H1 (cell line): ENCODE measurements at regions not wholly inside any gene's neighbourhood (a gene's known extent, or its start where the extent isn't known, plus 50 kb on each side); places are given as distances from the start of the nearest gene placed in this dataset.

ENCODE experiments used
- FOSL1 ChIP-seq: IDR thresholded peaks from 2 replicates; pipeline ENCODE4 v1.6.1; 2011; ENCODE audit warnings: mild to moderate bottlenecking, low read depth, low read length, moderate library complexity; ENCODE audit not compliant: insufficient read depth
- GTF2F1 ChIP-seq: IDR thresholded peaks from 2 replicates; pipeline ENCODE4 v1.6.1; 2012; ENCODE audit warnings: low read depth, low read length, improper control_type of control experiment, borderline replicate concordance
- JUN ChIP-seq: IDR thresholded peaks from 2 replicates; pipeline ENCODE4 v1.6.1; 2011; ENCODE audit warnings: low read depth, mild to moderate bottlenecking, improper control_type of control experiment, low read length
- RAD21 ChIP-seq, 2 experiments: IDR thresholded peaks in 1 of 2; conservative IDR thresholded peaks in 1 of 2; 2 replicates each; pipeline ENCODE4 v1.6.1; 2011; ENCODE audit warnings: low read depth in 2 of 2, low read length in 2 of 2, improper control_type of control experiment in 1 of 2, inconsistent platforms in 1 of 2, mild to moderate bottlenecking in 1 of 2, moderate library complexity in 1 of 2
- RFX5 ChIP-seq: IDR thresholded peaks from 2 replicates; pipeline ENCODE4 v1.6.1; 2011; ENCODE audit warnings: low read depth, low read length, improper control_type of control experiment, borderline replicate concordance
- SP2 ChIP-seq: IDR thresholded peaks from 2 replicates; pipeline ENCODE4 v1.6.1; 2012; ENCODE audit warnings: mild to moderate bottlenecking, low read length, inconsistent platforms
- SUZ12 ChIP-seq: fragments of 200-600 bp; sonication (generic); IDR thresholded peaks from 2 replicates; pipeline ENCODE4 v1.6.1; 2012; ENCODE audit warnings: mild to moderate bottlenecking, inconsistent platforms, low read length, moderate library complexity, mixed read lengths
- TAF1 ChIP-seq: IDR thresholded peaks from 2 replicates; pipeline ENCODE4 v1.6.1; 2011; ENCODE audit warnings: mild to moderate bottlenecking, low read depth, low read length
- TCF12 ChIP-seq: IDR thresholded peaks from 2 replicates; pipeline ENCODE4 v1.6.1; 2011; ENCODE audit warnings: low read depth, mild to moderate bottlenecking, low read length
- TF ChIP-seq, protein P1 (sequence below), 3 experiments: IDR thresholded peaks; 1 replicate in 2 of 3; 2 replicates in 1 of 3; pipeline versions ENCODE4 v1.5.1 to v1.6.1; 2011; ENCODE audit warnings: low read length in 3 of 3, mild to moderate bottlenecking in 3 of 3, inconsistent platforms in 2 of 3, low read depth in 1 of 3, moderate library complexity in 1 of 3; ENCODE audit not compliant: insufficient read depth in 1 of 3; ENCODE audit errors: control extremely low read depth in 1 of 3
- TF ChIP-seq, protein P2 (sequence below): IDR thresholded peaks from 2 replicates; pipeline ENCODE4 v1.6.1; 2012; ENCODE audit warnings: low read length, inconsistent platforms

DNA sequence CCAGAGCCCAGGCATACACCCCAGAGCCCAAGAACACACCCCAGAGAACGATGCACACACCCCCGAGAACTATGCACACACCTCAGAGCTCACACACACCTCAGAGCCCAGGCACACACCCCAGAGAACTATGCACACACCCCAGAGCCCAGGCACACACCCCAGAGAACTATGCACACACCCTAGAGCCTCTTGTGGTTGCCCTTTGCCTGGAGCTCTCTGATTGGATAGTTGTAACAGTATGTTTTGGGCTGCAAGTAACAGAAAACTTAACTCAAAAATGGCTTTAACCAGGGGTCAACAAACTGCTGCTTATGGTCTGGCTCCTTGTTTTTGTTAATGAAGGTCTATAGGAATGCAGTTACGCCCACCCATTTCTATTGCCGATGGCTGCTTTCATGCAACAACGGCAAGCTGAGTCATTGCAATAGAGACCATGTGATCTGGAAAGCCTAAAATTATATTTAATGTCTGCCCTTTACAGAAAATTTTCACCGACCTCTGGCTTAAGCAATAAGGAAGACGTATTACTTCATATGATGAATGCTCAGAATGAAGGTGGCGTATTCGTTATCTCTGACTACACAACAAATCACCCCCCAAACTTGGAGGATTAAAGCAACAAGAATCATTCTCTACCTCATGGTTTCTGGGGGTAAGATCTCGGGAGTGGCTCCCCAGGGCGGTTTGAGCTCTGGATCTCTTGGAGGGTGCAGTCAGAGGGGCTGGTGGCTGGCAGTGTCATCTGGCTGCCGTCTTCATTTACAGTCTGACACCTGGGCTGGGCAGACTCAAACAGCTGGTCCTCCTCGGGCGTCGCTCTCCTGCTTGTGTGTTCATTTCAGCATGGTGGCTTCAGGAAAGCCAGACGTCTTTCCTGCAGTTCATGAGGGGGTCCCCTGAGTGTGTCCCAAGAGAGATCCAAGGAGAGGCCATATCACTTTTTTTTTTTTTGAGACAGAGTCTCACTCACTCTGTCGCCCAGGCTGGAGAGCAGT is 66.3 kb upstream of the NCOR2 start (continued):
- TF ChIP-seq, protein P1, sequence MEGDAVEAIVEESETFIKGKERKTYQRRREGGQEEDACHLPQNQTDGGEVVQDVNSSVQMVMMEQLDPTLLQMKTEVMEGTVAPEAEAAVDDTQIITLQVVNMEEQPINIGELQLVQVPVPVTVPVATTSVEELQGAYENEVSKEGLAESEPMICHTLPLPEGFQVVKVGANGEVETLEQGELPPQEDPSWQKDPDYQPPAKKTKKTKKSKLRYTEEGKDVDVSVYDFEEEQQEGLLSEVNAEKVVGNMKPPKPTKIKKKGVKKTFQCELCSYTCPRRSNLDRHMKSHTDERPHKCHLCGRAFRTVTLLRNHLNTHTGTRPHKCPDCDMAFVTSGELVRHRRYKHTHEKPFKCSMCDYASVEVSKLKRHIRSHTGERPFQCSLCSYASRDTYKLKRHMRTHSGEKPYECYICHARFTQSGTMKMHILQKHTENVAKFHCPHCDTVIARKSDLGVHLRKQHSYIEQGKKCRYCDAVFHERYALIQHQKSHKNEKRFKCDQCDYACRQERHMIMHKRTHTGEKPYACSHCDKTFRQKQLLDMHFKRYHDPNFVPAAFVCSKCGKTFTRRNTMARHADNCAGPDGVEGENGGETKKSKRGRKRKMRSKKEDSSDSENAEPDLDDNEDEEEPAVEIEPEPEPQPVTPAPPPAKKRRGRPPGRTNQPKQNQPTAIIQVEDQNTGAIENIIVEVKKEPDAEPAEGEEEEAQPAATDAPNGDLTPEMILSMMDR (IDR thresholded peaks at IDR 0.05; ENCODE audit: control extremely low read depth in 1 of 3, insufficient read depth in 1 of 3, low read depth in 1 of 3, low read length in 3 of 3), result no peak
- TF ChIP-seq SUZ12, result no peak
- no peak for TF ChIP-seq RAD21 (IDR thresholded peaks at IDR 0.05 in 1 of 2, conservative IDR thresholded peaks at IDR 0.05 in 1 of 2; ENCODE audit: low read depth in 2 of 2, low read length in 2 of 2)
- TF ChIP-seq, protein P2, sequence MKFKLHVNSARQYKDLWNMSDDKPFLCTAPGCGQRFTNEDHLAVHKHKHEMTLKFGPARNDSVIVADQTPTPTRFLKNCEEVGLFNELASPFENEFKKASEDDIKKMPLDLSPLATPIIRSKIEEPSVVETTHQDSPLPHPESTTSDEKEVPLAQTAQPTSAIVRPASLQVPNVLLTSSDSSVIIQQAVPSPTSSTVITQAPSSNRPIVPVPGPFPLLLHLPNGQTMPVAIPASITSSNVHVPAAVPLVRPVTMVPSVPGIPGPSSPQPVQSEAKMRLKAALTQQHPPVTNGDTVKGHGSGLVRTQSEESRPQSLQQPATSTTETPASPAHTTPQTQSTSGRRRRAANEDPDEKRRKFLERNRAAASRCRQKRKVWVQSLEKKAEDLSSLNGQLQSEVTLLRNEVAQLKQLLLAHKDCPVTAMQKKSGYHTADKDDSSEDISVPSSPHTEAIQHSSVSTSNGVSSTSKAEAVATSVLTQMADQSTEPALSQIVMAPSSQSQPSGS, result no peak
- TF ChIP-seq RFX5, result no peak
- no peak for TF ChIP-seq FOSL1
- TF ChIP-seq GTF2F1, result no peak
- TF ChIP-seq TCF12, result no peak
- no peak for TF ChIP-seq TAF1
- TF ChIP-seq SP2, result no peak
- TF ChIP-seq JUN, result no peak
